ENCODE measurements at regions not wholly inside any gene's neighbourhood (a gene's known extent, or its start where the extent isn't known, plus 50 kb on each side); places are given as distances from the start of the nearest gene placed in this dataset.
"Not testable (repeated sequence)": the region's sequence is repeated elsewhere in the genome, so short reads cannot be mapped to it uniquely, and the experiment has no call there.

- ATAC-seq, result no peak
- no peak for DNase-seq
- intact Hi-C loops (cut with micrococcal nuclease), result no loop called here
These were observed 481.5 kb upstream of the TUSC1 start for GRCh38 chr9:26159575-26160392.

- ATAC-seq, result no peak
- intact Hi-C loops (cut with micrococcal nuclease), result no loop called here
- DNase-seq, result no peak
These were observed 480.4 kb upstream of the TUSC1 start for GRCh38 chr9:26158631-26159150.

- intact Hi-C loops (cut with micrococcal nuclease), result no loop called here
- no peak for DNase-seq
- no peak for ATAC-seq
These were observed 479.2 kb upstream of the TUSC1 start for GRCh38 chr9:26157411-26157810.

- DNase-seq, result no peak
- ATAC-seq, result no peak
- intact Hi-C loops (cut with micrococcal nuclease), result no loop called here
These were observed 474.1 kb upstream of the TUSC1 start for GRCh38 chr9:26152350-26152749.

GRCh38 chr9:26148128-26148527 is 469.9 kb upstream of the TUSC1 start:
- intact Hi-C loops (cut with micrococcal nuclease), result no loop called here
- ATAC-seq (no peak), DNase-seq (no peak)

DNA sequence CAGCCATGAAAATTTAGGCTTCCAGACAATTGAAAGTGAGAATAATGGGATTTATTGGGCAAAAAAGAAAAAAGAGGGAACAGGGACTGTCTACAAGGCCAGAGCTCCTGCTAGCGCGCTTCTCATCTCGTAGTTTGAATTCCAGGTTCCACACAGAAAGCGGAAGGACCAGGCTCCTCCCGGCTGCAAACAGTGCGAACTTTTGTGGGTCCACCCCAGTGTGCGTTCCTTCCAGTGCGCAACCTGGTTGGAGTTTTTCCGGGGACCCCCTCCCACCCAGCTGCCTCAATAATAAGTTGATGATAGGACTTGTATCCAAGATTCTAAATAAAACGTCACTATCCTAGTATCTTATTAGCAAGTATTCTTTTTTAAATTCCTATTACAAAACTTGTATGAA is 467.7 kb upstream of the TUSC1 start:
- ATAC-seq (no peak), DNase-seq (no peak)
- intact Hi-C loops (cut with micrococcal nuclease), result no loop called here

- ATAC-seq (no peak), DNase-seq (no peak)
- intact Hi-C loops (cut with micrococcal nuclease), result no loop called here
These were observed 464.4 kb upstream of the TUSC1 start for GRCh38 chr9:26142631-26143030.

GRCh38 chr9:26142201-26142600 is 464.0 kb upstream of the TUSC1 start:
- intact Hi-C loops (cut with micrococcal nuclease), result no loop called here
- ATAC-seq, result no peak
- no peak for DNase-seq

GRCh38 chr9:26133537-26133936 is 455.3 kb upstream of the TUSC1 start:
- DNase-seq (no peak), ATAC-seq (no peak)
- intact Hi-C loops (cut with micrococcal nuclease), result no loop called here

DNA sequence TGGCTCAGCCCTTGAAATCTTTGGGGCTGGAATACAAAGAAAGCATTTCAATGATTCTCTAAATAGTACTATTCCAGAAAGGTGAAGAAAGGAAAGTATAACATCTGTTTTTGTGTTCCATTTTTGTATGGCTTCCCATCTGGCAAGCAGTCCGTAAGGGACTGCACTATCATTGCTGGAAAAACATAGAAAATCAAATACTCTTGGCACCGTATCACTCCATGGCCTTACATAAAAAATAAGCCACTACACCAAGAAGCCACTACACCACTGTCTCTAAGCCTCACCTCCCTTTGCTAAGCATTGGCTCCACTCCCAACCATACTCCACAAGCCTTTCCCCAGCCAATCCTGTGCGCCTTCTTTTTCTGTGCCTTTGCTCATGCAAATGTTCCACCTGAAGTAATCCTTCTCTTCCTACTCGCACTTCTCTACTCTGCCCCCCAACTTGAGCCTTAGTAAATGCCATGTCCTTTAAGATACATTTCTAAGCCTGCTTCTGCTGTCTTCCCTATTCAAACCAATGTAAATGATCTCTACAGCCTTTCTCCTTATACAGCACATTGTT is 454.6 kb upstream of the TUSC1 start:
- intact Hi-C loops (cut with micrococcal nuclease), result no loop called here

GRCh38 chr9:26131886-26132285 is 453.6 kb upstream of the TUSC1 start:
- DNase-seq (no peak), ATAC-seq (no peak)
- intact Hi-C loops (cut with micrococcal nuclease), result no loop called here

More for the DNA sequence above, 454.6 kb upstream of the TUSC1 start:
- DNase-seq (no peak), ATAC-seq (no peak)

DNA sequence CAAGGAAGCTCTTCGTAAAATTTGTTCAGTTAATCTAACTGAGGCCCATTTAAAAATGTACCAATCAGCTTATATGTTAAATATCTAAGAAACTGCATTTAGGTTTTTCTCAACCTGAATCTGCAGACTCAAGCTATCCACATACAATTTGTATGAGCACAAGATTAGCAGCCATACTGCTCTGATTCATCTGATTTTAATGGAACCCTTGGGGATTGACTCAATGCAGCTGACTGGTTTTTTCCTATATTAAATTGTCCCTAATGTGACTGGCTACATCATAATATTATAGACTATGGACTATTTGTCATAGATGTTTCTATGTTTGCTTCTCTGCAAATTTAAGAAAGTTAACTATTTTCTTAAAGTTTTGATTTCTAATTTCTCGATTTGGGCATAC is 451.0 kb upstream of the TUSC1 start:
- intact Hi-C loops (cut with micrococcal nuclease), result no loop called here
- no peak for ATAC-seq
- no peak for DNase-seq

DNA sequence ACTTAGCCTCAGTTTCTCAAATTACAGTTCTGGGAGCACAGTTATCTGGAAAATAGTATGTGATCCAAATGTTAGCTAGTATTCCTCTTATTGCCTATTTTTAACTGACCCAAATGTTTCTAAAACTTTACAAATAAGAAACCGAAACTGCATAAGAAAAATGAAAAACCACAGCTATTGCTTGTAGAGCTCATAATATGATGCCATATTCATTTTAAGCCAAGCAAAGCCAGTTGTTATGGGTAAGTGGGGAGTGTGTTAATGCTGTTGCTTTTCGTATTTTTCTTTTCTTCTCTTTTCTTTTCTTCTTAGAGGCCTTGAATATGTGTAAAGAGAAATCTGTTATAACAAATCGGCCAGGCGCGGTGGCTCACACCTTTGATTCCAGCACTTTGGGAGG is 447.4 kb upstream of the TUSC1 start:
- intact Hi-C loops (cut with micrococcal nuclease), result no loop called here
- DNase-seq (no peak), ATAC-seq (no peak)

GRCh38 chr9:26116085-26116484 is 437.8 kb upstream of the TUSC1 start:
- DNase-seq; intact Hi-C loops (cut with micrococcal nuclease); ATAC-seq: not testable (repeated sequence)

GRCh38 chr9:26112724-26113123 is 434.5 kb upstream of the TUSC1 start:
- no peak for DNase-seq
- intact Hi-C loops (cut with micrococcal nuclease), result no loop called here
- no peak for ATAC-seq

DNA sequence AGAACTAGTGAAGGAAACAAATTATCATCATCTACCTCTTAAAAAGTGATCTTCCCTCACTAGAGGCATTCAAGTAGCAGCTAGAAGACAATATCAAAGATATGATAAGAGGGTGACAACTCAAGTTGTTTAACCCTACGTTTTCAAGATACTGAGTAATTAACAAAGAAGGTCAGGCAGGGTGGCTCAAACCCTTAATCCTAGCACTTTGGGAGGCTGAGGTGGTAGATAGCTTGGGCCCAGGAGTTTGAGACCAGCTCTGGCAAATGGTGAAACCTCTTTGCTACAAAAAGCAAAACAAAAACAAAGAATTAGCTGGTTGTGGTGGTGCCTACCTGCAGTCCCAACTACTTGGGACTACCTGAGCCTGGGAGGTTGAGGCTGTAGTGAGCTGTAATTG is 408.2 kb upstream of the TUSC1 start:
- ATAC-seq (no peak), DNase-seq (no peak)
- intact Hi-C loops (cut with micrococcal nuclease), result no loop called here

GRCh38 chr9:26081847-26082246 is 403.6 kb upstream of the TUSC1 start:
- ATAC-seq (no peak), DNase-seq (no peak)
- intact Hi-C loops (cut with micrococcal nuclease), result no loop called here

- no peak for DNase-seq
- ATAC-seq, result no peak
- intact Hi-C loops (cut with micrococcal nuclease), result no loop called here
These were observed 400.5 kb upstream of the TUSC1 start for GRCh38 chr9:26078706-26079105.

GRCh38 chr9:26077860-26078259 is 399.6 kb upstream of the TUSC1 start:
- DNase-seq (no peak), ATAC-seq (no peak)
- intact Hi-C loops (cut with micrococcal nuclease), result no loop called here

GRCh38 chr9:26067608-26068007 is 389.4 kb upstream of the TUSC1 start:
- no peak for DNase-seq
- no peak for ATAC-seq
- intact Hi-C loops (cut with micrococcal nuclease), result no loop called here

- DNase-seq (no peak), ATAC-seq (no peak)
- intact Hi-C loops (cut with micrococcal nuclease), result no loop called here
These were observed 388.0 kb upstream of the TUSC1 start for GRCh38 chr9:26066237-26066636.
